ENCODE measurements at regions not wholly inside any gene's neighbourhood (a gene's known extent, or its start where the extent isn't known, plus 50 kb on each side); places are given as distances from the start of the nearest gene placed in this dataset.

- CTCF ChIA-PET = no interaction called here
- POLR2A ChIA-PET = no interaction called here
- ATAC-seq (ENCODE audit: poor library complexity) (no peak), DNase-seq (no peak)
- Mint-ChIP-seq H3K27me3 (no peaks in the 10 kb centered on the region), H3K27ac (no peak overlapping the region), H3K9me3 (peaks cover 9% of the 10 kb centered on the region), H3K4me1 (ENCODE audit: low read depth) (no peaks in the 10 kb centered on the region), H3K36me3 (ENCODE audit: low read depth) (no peaks in the 10 kb centered on the region), H3K4me3 (no peak overlapping the region)
- Histone ChIP-seq H3K36me3 (ENCODE audit: insufficient read depth, low read length) (no peaks in the 10 kb centered on the region), H3K4me3 (ENCODE audit: low read length) (no peak overlapping the region), H3K27ac (ENCODE audit: low read depth in 1 of 2, low read length in 2 of 2) (no peak overlapping the region), H3K27me3 (ENCODE audit: control insufficient read depth in 1 of 2, insufficient read depth in 2 of 2, low read length in 2 of 2) (no peaks in the 10 kb centered on the region), H3K4me1 (ENCODE audit: insufficient read depth, low read length) (no peaks in the 10 kb centered on the region), H3K9me3 (ENCODE audit: control insufficient read depth in 1 of 2, insufficient read depth in 1 of 2, low read length in 2 of 2) (no peaks in the 10 kb centered on the region)
- no peak for TF ChIP-seq CTCF (IDR thresholded peaks at IDR 0.05)
- intact Hi-C loops (cut with DNase I, micrococcal nuclease) = no loop called here
Measured at GRCh38 chr4:34176609-34177008, 2067.7 kb downstream of the ARAP2 start.

GRCh38 chr4:34178476-34178875, 2065.8 kb downstream of the ARAP2 start:
- DNase-seq (no peak), ATAC-seq (ENCODE audit: poor library complexity) (no peak)
- no peak for TF ChIP-seq CTCF (IDR thresholded peaks at IDR 0.05)
- Histone ChIP-seq H3K27ac (ENCODE audit: low read depth in 1 of 2, low read length in 2 of 2) (no peak overlapping the region), H3K27me3 (ENCODE audit: control insufficient read depth in 1 of 2, insufficient read depth in 2 of 2, low read length in 2 of 2) (no peaks in the 10 kb centered on the region), H3K9me3 (ENCODE audit: control insufficient read depth in 1 of 2, insufficient read depth in 1 of 2, low read length in 2 of 2) (no peaks in the 10 kb centered on the region), H3K36me3 (ENCODE audit: insufficient read depth, low read length) (no peaks in the 10 kb centered on the region), H3K4me1 (ENCODE audit: insufficient read depth, low read length) (no peaks in the 10 kb centered on the region), H3K4me3 (ENCODE audit: low read length) (no peak overlapping the region)
- Mint-ChIP-seq H3K27ac (no peak overlapping the region), H3K36me3 (ENCODE audit: low read depth) (no peaks in the 10 kb centered on the region), H3K27me3 (no peaks in the 10 kb centered on the region), H3K4me1 (ENCODE audit: low read depth) (no peaks in the 10 kb centered on the region), H3K9me3 (peaks cover 12% of the 10 kb centered on the region), H3K4me3 (no peak overlapping the region)
- intact Hi-C loops (cut with DNase I, micrococcal nuclease) = no loop called here
- ChIA-PET CTCF (no interaction called here), POLR2A (no interaction called here)

- H3K4me3 ChIP-seq (ENCODE audit: low read length) = no peak overlapping the region
- intact Hi-C loops (cut with DNase I, micrococcal nuclease) = no loop called here
- no peaks in the 10 kb centered on the region for H3K4me1 ChIP-seq (ENCODE audit: insufficient read depth, low read length)
- H3K4me1 Mint-ChIP-seq (ENCODE audit: low read depth) = no peaks in the 10 kb centered on the region
- no peak overlapping the region for H3K27ac Mint-ChIP-seq
- H3K27ac ChIP-seq (ENCODE audit: low read depth in 1 of 2, low read length in 2 of 2) = no peak overlapping the region
- H3K36me3 Mint-ChIP-seq (ENCODE audit: low read depth) = no peaks in the 10 kb centered on the region
- H3K36me3 ChIP-seq (ENCODE audit: insufficient read depth, low read length) = no peaks in the 10 kb centered on the region
- DNase-seq (no peak), ATAC-seq (ENCODE audit: poor library complexity) (no peak)
- H3K27me3 Mint-ChIP-seq = no peaks in the 10 kb centered on the region
- H3K27me3 ChIP-seq (ENCODE audit: control insufficient read depth in 1 of 2, insufficient read depth in 2 of 2, low read length in 2 of 2) = no peaks in the 10 kb centered on the region
- ChIA-PET CTCF (no interaction called here), POLR2A (no interaction called here)
- no peaks in the 10 kb centered on the region for H3K9me3 ChIP-seq (ENCODE audit: control insufficient read depth in 1 of 2, insufficient read depth in 1 of 2, low read length in 2 of 2)
- TF ChIP-seq CTCF (IDR thresholded peaks at IDR 0.05) = no peak
- H3K9me3 Mint-ChIP-seq = peaks cover 5% of the 10 kb centered on the region
- no peak overlapping the region for H3K4me3 Mint-ChIP-seq
Measured at GRCh38 chr4:34181311-34181841, 2062.9 kb downstream of the ARAP2 start.
